GM12878 (cell line): ENCODE measurements at regions not wholly inside any gene's neighbourhood (a gene's known extent, or its start where the extent isn't known, plus 50 kb on each side); places are given as distances from the start of the nearest gene placed in this dataset.

Experiments
- ATAC-seq: fragments of 200-7000 bp; cut with Tn5 transposase; 3 replicates; pipeline ENCODE4 v1.9.1; 2020; ENCODE audit warnings: mild to moderate bottlenecking, moderate library complexity
- BruUV-seq: library from RNA; stranded (reverse); fragments of 400-500 nt; replicated peaks from 2 replicates; lab custom pipeline; 2021; lab: Mats Ljungman, UMichigan
- CTCF ChIA-PET: fragments of 300-600 bp; sonication (Branson Sonifier 250); formaldehyde crosslinking; extraction: SDS; loops from one replicate; lab custom pipeline; 2021; ENCODE audit warnings: inconsistent platforms; lab: Yijun Ruan, JAX
- POLR2A ChIA-PET: fragments of 350-600 bp; formaldehyde crosslinking; extraction: SDS; loops from one replicate; lab custom pipeline; 2021; ENCODE audit warnings: inconsistent platforms; lab: Charles Lee
- RAD21 ChIA-PET: fragments of 300-600 bp; sonication (Branson Sonifier 250); formaldehyde crosslinking; loops from one replicate; lab custom pipeline; 2023; ENCODE audit warnings: antibody characterized with exemption; ENCODE audit not compliant: unreplicated experiment; lab: Charles Lee
- SMC1A ChIA-PET: fragments of 300-600 bp; sonication (Branson Sonifier 250); formaldehyde crosslinking; loops from one replicate; lab custom pipeline; 2023; ENCODE audit not compliant: unreplicated experiment, uncharacterized antibody; lab: Charles Lee
- DNase-seq: peaks from one replicate; pipeline ENCODE4 v3.0.0-alpha.2; 2011; ENCODE audit warnings: low read depth, low spot score
- FAIRE-seq: peaks from 3 replicates; lab custom pipeline; 2011; peaks lifted over from hg19 to GRCh38; lab: Jason Lieb, UNC
- H2AFZ ChIP-seq: 2 replicates; pipeline ENCODE4 v1.6.0; 2011; ENCODE audit warnings: low read depth, low read length, control low read depth; ENCODE audit not compliant: control insufficient read depth
- H3K27ac ChIP-seq: 2 replicates; pipeline ENCODE4 v1.5.1; 2011; ENCODE audit warnings: control low read depth; ENCODE audit not compliant: control insufficient read depth, insufficient read depth
- H3K27me3 ChIP-seq, 2 experiments: replicated peaks in 1 of 2; 2 replicates each; pipeline versions ENCODE4 v1.6.0 to v1.6.1; 2011; ENCODE audit warnings: low read length in 1 of 2; ENCODE audit not compliant: control insufficient read depth in 2 of 2, insufficient read depth in 2 of 2
- H3K36me3 ChIP-seq, 2 experiments: 2 replicates each; pipeline ENCODE4 v1.5.1; 2011; ENCODE audit warnings: low read length in 1 of 2; ENCODE audit not compliant: control insufficient read depth in 2 of 2, insufficient read depth in 2 of 2
- H3K4me1 ChIP-seq: 2 replicates; pipeline ENCODE4 v1.6.1; 2011; ENCODE audit warnings: mild to moderate bottlenecking, low read length, moderate library complexity, mixed read lengths; ENCODE audit not compliant: control insufficient read depth, insufficient read depth
- H3K4me2 ChIP-seq: 2 replicates; pipeline ENCODE4 v1.6.0; 2011; ENCODE audit warnings: control low read depth; ENCODE audit not compliant: control insufficient read depth, insufficient read depth
- H3K4me3 ChIP-seq: fragments of 200-600 bp; sonication (generic); 2 replicates; pipeline ENCODE4 v1.5.1; 2016
- H3K79me2 ChIP-seq: 2 replicates; pipeline ENCODE4 v1.6.0; 2011; ENCODE audit warnings: low read length; ENCODE audit not compliant: control insufficient read depth, insufficient read depth
- H3K9ac ChIP-seq: 2 replicates; pipeline ENCODE4 v1.8.0; 2011; ENCODE audit warnings: low read length, control low read depth, mixed read lengths; ENCODE audit not compliant: control insufficient read depth, insufficient read depth
- H3K9me3 ChIP-seq: replicated peaks from 3 replicates; pipeline ENCODE4 v1.5.1; 2011; ENCODE audit warnings: mild to moderate bottlenecking, low read length; ENCODE audit not compliant: control insufficient read depth, insufficient read depth
- H4K20me1 ChIP-seq: 2 replicates; pipeline ENCODE4 v1.6.0; 2011; ENCODE audit not compliant: control insufficient read depth, insufficient read depth
- BACH1 ChIP-seq: fragments of 450-650 bp; IDR thresholded peaks from 2 replicates; pipeline ENCODE4 v1.6.1; 2017; ENCODE audit warnings: mild to moderate bottlenecking, borderline replicate concordance
- ETV6 ChIP-seq, 2 experiments: fragments of 450-650 bp in 1 of 2; IDR thresholded peaks in 1 of 2; conservative IDR thresholded peaks in 1 of 2; 2 replicates each; pipeline ENCODE4 v1.6.1; 2014; ENCODE audit warnings: antibody characterized with exemption in 1 of 2, borderline replicate concordance in 1 of 2, low read depth in 1 of 2, mild to moderate bottlenecking in 1 of 2, moderate library complexity in 1 of 2
- EZH2 ChIP-seq: IDR thresholded peaks from 2 replicates; pipeline ENCODE4 v1.6.1; 2012; ENCODE audit warnings: low read depth, mild to moderate bottlenecking, control low read depth, inconsistent platforms, low read length, borderline replicate concordance; ENCODE audit not compliant: control insufficient read depth
- HDAC2 ChIP-seq: fragments of 200-600 bp; sonication (generic); IDR thresholded peaks from 2 replicates; pipeline ENCODE4 v1.6.1; 2017
- IKZF2 ChIP-seq, 2 experiments: fragments of 450-650 bp; IDR thresholded peaks; 2 replicates each; pipeline ENCODE4 v1.6.1; 2017; ENCODE audit warnings: mild to moderate bottlenecking in 2 of 2, moderate library complexity in 2 of 2
- IRF5 ChIP-seq: fragments of 450-650 bp; IDR thresholded peaks from 2 replicates; pipeline ENCODE4 v1.6.1; 2017; ENCODE audit warnings: borderline replicate concordance
- MTA3 ChIP-seq: IDR thresholded peaks from 2 replicates; pipeline ENCODE4 v1.6.1; 2012; ENCODE audit warnings: low read length, inconsistent platforms, borderline replicate concordance
- MYB ChIP-seq: fragments of 150-350 bp; IDR thresholded peaks from 2 replicates; pipeline ENCODE4 v1.6.1; 2014; ENCODE audit warnings: mild to moderate bottlenecking, low read depth, low read length, borderline replicate concordance
- PAX5 ChIP-seq: IDR thresholded peaks from 2 replicates; pipeline ENCODE4 v1.6.1; 2011; ENCODE audit warnings: low read depth, low read length, borderline replicate concordance
- POLR2AphosphoS5 ChIP-seq: IDR thresholded peaks from 2 replicates; pipeline ENCODE4 v1.6.1; 2011; ENCODE audit warnings: mild to moderate bottlenecking, low read length, inconsistent platforms
- POU2F2 ChIP-seq: IDR thresholded peaks from 3 replicates; pipeline ENCODE4 v1.6.1; 2011; ENCODE audit warnings: low read depth, mild to moderate bottlenecking, low read length, borderline replicate concordance
- RFX5 ChIP-seq: IDR thresholded peaks from 2 replicates; pipeline ENCODE4 v1.6.1; 2011; ENCODE audit warnings: low read depth, low read length, improper control_type of control experiment
- SIX5 ChIP-seq: IDR thresholded peaks from 2 replicates; pipeline ENCODE4 v1.6.1; 2011; ENCODE audit warnings: mild to moderate bottlenecking, low read depth, low read length, moderate library complexity; ENCODE audit not compliant: severe bottlenecking
- SKIL ChIP-seq: fragments of 450-650 bp; IDR thresholded peaks from 2 replicates; pipeline ENCODE4 v1.6.1; 2017; ENCODE audit warnings: mild to moderate bottlenecking, low read depth, inconsistent platforms; ENCODE audit not compliant: poor library complexity, severe bottlenecking
- SMAD1 ChIP-seq: fragments of 450-650 bp; IDR thresholded peaks from 2 replicates; pipeline ENCODE4 v1.6.1; 2018; ENCODE audit warnings: mild to moderate bottlenecking, low read depth; ENCODE audit not compliant: partially characterized antibody
- SMAD5 ChIP-seq: IDR thresholded peaks from 2 replicates; pipeline ENCODE4 v1.6.1; 2016; ENCODE audit warnings: antibody characterized with exemption, low read depth
- ZBTB40 ChIP-seq: fragments of 450-650 bp; IDR thresholded peaks from 2 replicates; pipeline ENCODE4 v1.6.1; 2016; ENCODE audit warnings: mild to moderate bottlenecking, moderate library complexity, borderline replicate concordance
- WGBS: methylation state at CpG from one replicate; pipeline ENCODE4 v1.1.6; 2016; ENCODE audit warnings: low lambda C conversion rate; ENCODE audit not compliant: insufficient replicate concordance, insufficient coverage; ENCODE audit errors: missing lambda C conversion rate; 5-methylcytosine and 5-hydroxymethylcytosine counted together
- in situ Hi-C: fragments of 300-500 bp; cut with MboI; formaldehyde crosslinking; loops from 9 replicates; pipeline ENCODE4 v1.14.3; 2018; ENCODE audit warnings: mixed read lengths
- intact Hi-C: fragments of 100-400 bp; cut with micrococcal nuclease; formaldehyde crosslinking; loops from one replicate; pipeline ENCODE4 v1.14.2; 2022; ENCODE audit not compliant: unreplicated experiment

DNA sequence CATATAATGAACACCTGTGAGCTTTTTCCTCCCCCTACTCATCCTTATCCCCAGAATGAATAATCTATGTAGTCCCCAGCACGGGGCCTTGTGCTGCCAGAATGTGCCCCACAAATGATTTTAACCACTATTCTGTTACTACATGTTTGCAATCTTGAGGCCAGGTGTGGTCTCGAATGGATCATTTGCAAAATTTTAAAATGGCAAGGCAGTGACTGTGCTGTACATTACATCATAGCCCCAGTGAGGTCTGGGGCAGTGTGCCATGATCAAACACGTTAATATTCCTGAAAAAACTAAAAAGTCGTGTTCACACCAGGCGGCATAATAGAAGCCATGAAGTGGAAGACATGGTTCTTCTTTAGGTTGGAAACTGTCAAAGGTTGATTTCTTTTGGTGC lies 479.9 kb upstream of the EEF2KMT start (continued):
- TF ChIP-seq ETV6 (conservative IDR thresholded peaks at IDR 0.05 in 1 of 2, IDR thresholded peaks at IDR 0.05 in 1 of 2; ENCODE audit: borderline replicate concordance in 1 of 2, low read depth in 1 of 2) = no peak
- no peak for TF ChIP-seq EZH2
- no peak for TF ChIP-seq HDAC2
- no peak for TF ChIP-seq PAX5
- no peak for TF ChIP-seq MYB
- no peak for TF ChIP-seq IRF5
- TF ChIP-seq POLR2AphosphoS5 = no peak
- TF ChIP-seq RFX5 = no peak

- ChIA-PET POLR2A (interaction anchor here (0.6 kb wide), 1 partner anchor 13 kb away, joined by 3 read pairs; no protein-coding TSS in a partner anchor), SMC1A (no interaction called here), RAD21 (no interaction called here), CTCF (no interaction called here)
- intact Hi-C loops = no loop called here
- H3K4me2 ChIP-seq = no peak overlapping the region
- no peaks in the 10 kb centered on the region for H3K36me3 ChIP-seq
- H3K79me2 ChIP-seq = no peaks in the 10 kb centered on the region
- H3K4me3 ChIP-seq = no peak overlapping the region
- no peak for FAIRE-seq
- H2AFZ ChIP-seq = no peak overlapping the region
- no peak overlapping the region for H3K27ac ChIP-seq
- no peaks in the 10 kb centered on the region for H3K4me1 ChIP-seq
- 42% methylated on average over 3 of the region's 3 CpGs for WGBS
- H3K9ac ChIP-seq = no peak overlapping the region
- no peak for DNase-seq
- H3K9me3 ChIP-seq = no peaks in the 10 kb centered on the region; the same call in 2 of the 3 replicates
- ATAC-seq = no peak
- no TSS peak for BruUV-seq
- no peaks in the 10 kb centered on the region for H4K20me1 ChIP-seq
- no peaks in the 10 kb centered on the region for H3K27me3 ChIP-seq
- in situ Hi-C loops = no loop called here
- TF ChIP-seq POU2F2 (no peak), IKZF2 (IDR thresholded peaks at IDR 0.05) (no peak), BACH1 (no peak), SIX5 (no peak), ZBTB40 (no peak), SKIL (no peak), SMAD1 (no peak), SMAD5 (no peak), MTA3 (no peak)
Observed at GRCh38 chr16:5575646-5576245, 478.2 kb upstream of the EEF2KMT start.
